GM12878 (cell line): ENCODE measurements at regions not wholly inside any gene's neighbourhood (a gene's known extent, or its start where the extent isn't known, plus 50 kb on each side); places are given as distances from the start of the nearest gene placed in this dataset.

ENCODE experiments used
- ATAC-seq: fragments of 200-7000 bp; cut with Tn5 transposase; 3 replicates; pipeline ENCODE4 v1.9.1; 2020; ENCODE audit warnings: mild to moderate bottlenecking, moderate library complexity
- BruUV-seq: library from RNA; stranded (reverse); fragments of 400-500 nt; replicated peaks from 2 replicates; lab custom pipeline; 2021; lab: Mats Ljungman, UMichigan
- CTCF ChIA-PET: fragments of 300-600 bp; sonication (Branson Sonifier 250); formaldehyde crosslinking; extraction: SDS; loops from one replicate; lab custom pipeline; 2021; ENCODE audit warnings: inconsistent platforms; lab: Yijun Ruan, JAX
- POLR2A ChIA-PET: fragments of 350-600 bp; formaldehyde crosslinking; extraction: SDS; loops from one replicate; lab custom pipeline; 2021; ENCODE audit warnings: inconsistent platforms; lab: Charles Lee
- RAD21 ChIA-PET: fragments of 300-600 bp; sonication (Branson Sonifier 250); formaldehyde crosslinking; loops from one replicate; lab custom pipeline; 2023; ENCODE audit warnings: antibody characterized with exemption; ENCODE audit not compliant: unreplicated experiment; lab: Charles Lee
- SMC1A ChIA-PET: fragments of 300-600 bp; sonication (Branson Sonifier 250); formaldehyde crosslinking; loops from one replicate; lab custom pipeline; 2023; ENCODE audit not compliant: unreplicated experiment, uncharacterized antibody; lab: Charles Lee
- DNase-seq: peaks from one replicate; pipeline ENCODE4 v3.0.0-alpha.2; 2011; ENCODE audit warnings: low read depth, low spot score
- FAIRE-seq: peaks from 3 replicates; lab custom pipeline; 2011; peaks lifted over from hg19 to GRCh38; lab: Jason Lieb, UNC
- H2AFZ ChIP-seq: 2 replicates; pipeline ENCODE4 v1.6.0; 2011; ENCODE audit warnings: low read depth, low read length, control low read depth; ENCODE audit not compliant: control insufficient read depth
- H3K27ac ChIP-seq: 2 replicates; pipeline ENCODE4 v1.5.1; 2011; ENCODE audit warnings: control low read depth; ENCODE audit not compliant: control insufficient read depth, insufficient read depth
- H3K27me3 ChIP-seq, 2 experiments: replicated peaks in 1 of 2; 2 replicates each; pipeline versions ENCODE4 v1.6.0 to v1.6.1; 2011; ENCODE audit warnings: low read length in 1 of 2; ENCODE audit not compliant: control insufficient read depth in 2 of 2, insufficient read depth in 2 of 2
- H3K36me3 ChIP-seq, 2 experiments: 2 replicates each; pipeline ENCODE4 v1.5.1; 2011; ENCODE audit warnings: low read length in 1 of 2; ENCODE audit not compliant: control insufficient read depth in 2 of 2, insufficient read depth in 2 of 2
- H3K4me1 ChIP-seq: 2 replicates; pipeline ENCODE4 v1.6.1; 2011; ENCODE audit warnings: mild to moderate bottlenecking, low read length, moderate library complexity, mixed read lengths; ENCODE audit not compliant: control insufficient read depth, insufficient read depth
- H3K4me2 ChIP-seq: 2 replicates; pipeline ENCODE4 v1.6.0; 2011; ENCODE audit warnings: control low read depth; ENCODE audit not compliant: control insufficient read depth, insufficient read depth
- H3K4me3 ChIP-seq: fragments of 200-600 bp; sonication (generic); 2 replicates; pipeline ENCODE4 v1.5.1; 2016
- H3K79me2 ChIP-seq: 2 replicates; pipeline ENCODE4 v1.6.0; 2011; ENCODE audit warnings: low read length; ENCODE audit not compliant: control insufficient read depth, insufficient read depth
- H3K9ac ChIP-seq: 2 replicates; pipeline ENCODE4 v1.8.0; 2011; ENCODE audit warnings: low read length, control low read depth, mixed read lengths; ENCODE audit not compliant: control insufficient read depth, insufficient read depth
- H3K9me3 ChIP-seq: replicated peaks from 3 replicates; pipeline ENCODE4 v1.5.1; 2011; ENCODE audit warnings: mild to moderate bottlenecking, low read length; ENCODE audit not compliant: control insufficient read depth, insufficient read depth
- H4K20me1 ChIP-seq: 2 replicates; pipeline ENCODE4 v1.6.0; 2011; ENCODE audit not compliant: control insufficient read depth, insufficient read depth
- ASH2L ChIP-seq: fragments of 300-600, 200-600 bp; sonication (generic); IDR thresholded peaks from 2 replicates; pipeline ENCODE4 v1.6.1; 2017; ENCODE audit warnings: low read depth, mild to moderate bottlenecking, borderline replicate concordance
- CBX3 ChIP-seq: fragments of 200-600 bp; sonication (generic); IDR thresholded peaks from 2 replicates; pipeline ENCODE4 v1.6.1; 2016; ENCODE audit warnings: low read depth, borderline replicate concordance
- FOS ChIP-seq: IDR thresholded peaks from 3 replicates; pipeline ENCODE4 v1.6.1; 2011; ENCODE audit warnings: borderline replicate concordance; ENCODE audit not compliant: insufficient read length; ENCODE audit errors: extremely low read depth
- FOXM1 ChIP-seq: IDR thresholded peaks from 2 replicates; pipeline ENCODE4 v1.6.1; 2012; ENCODE audit warnings: low read depth, mild to moderate bottlenecking, inconsistent platforms, low read length, moderate library complexity
- KAT2A ChIP-seq: conservative IDR thresholded peaks from 2 replicates; pipeline ENCODE4 v1.6.1; 2011; ENCODE audit warnings: low read depth, low read length; ENCODE audit not compliant: control insufficient read depth
- KDM1A ChIP-seq: fragments of 200-600 bp; sonication (generic); IDR thresholded peaks from 2 replicates; pipeline ENCODE4 v1.6.1; 2016; ENCODE audit warnings: borderline replicate concordance
- MEF2A ChIP-seq: IDR thresholded peaks from 2 replicates; pipeline ENCODE4 v1.6.1; 2011; ENCODE audit warnings: low read depth, mild to moderate bottlenecking, low read length, moderate library complexity; ENCODE audit not compliant: insufficient read depth
- MYB ChIP-seq: fragments of 150-350 bp; IDR thresholded peaks from 2 replicates; pipeline ENCODE4 v1.6.1; 2014; ENCODE audit warnings: mild to moderate bottlenecking, low read depth, low read length, borderline replicate concordance
- NR2F1 ChIP-seq: fragments of 450-650 bp; conservative IDR thresholded peaks from 2 replicates; pipeline ENCODE4 v1.6.1; 2017; ENCODE audit warnings: mild to moderate bottlenecking
- PML ChIP-seq: IDR thresholded peaks from 2 replicates; pipeline ENCODE4 v1.6.1; 2012; ENCODE audit warnings: low read length, inconsistent platforms
- POLR2AphosphoS5 ChIP-seq: IDR thresholded peaks from 2 replicates; pipeline ENCODE4 v1.6.1; 2011; ENCODE audit warnings: mild to moderate bottlenecking, low read length, inconsistent platforms
- RELA ChIP-seq: fragments of 450-650 bp; IDR thresholded peaks from 2 replicates; pipeline ENCODE4 v1.8.0; 2014; ENCODE audit warnings: borderline replicate concordance; ENCODE audit not compliant: partially characterized antibody
- SIN3A ChIP-seq: IDR thresholded peaks from 2 replicates; pipeline ENCODE4 v1.6.1; 2012; ENCODE audit warnings: low read depth, low read length, improper control_type of control experiment
- SMAD1 ChIP-seq: fragments of 450-650 bp; IDR thresholded peaks from 2 replicates; pipeline ENCODE4 v1.6.1; 2018; ENCODE audit warnings: mild to moderate bottlenecking, low read depth; ENCODE audit not compliant: partially characterized antibody
- SUZ12 ChIP-seq: fragments of 200-600 bp; sonication (generic); IDR thresholded peaks from one replicate; pipeline ENCODE4 v1.6.1; 2018; ENCODE audit warnings: antibody characterized with exemption, mild to moderate bottlenecking; ENCODE audit not compliant: unreplicated experiment
- WGBS: methylation state at CpG from one replicate; pipeline ENCODE4 v1.1.6; 2016; ENCODE audit warnings: low lambda C conversion rate; ENCODE audit not compliant: insufficient replicate concordance, insufficient coverage; ENCODE audit errors: missing lambda C conversion rate; 5-methylcytosine and 5-hydroxymethylcytosine counted together
- in situ Hi-C: fragments of 300-500 bp; cut with MboI; formaldehyde crosslinking; loops from 9 replicates; pipeline ENCODE4 v1.14.3; 2018; ENCODE audit warnings: mixed read lengths
- intact Hi-C: fragments of 100-400 bp; cut with micrococcal nuclease; formaldehyde crosslinking; loops from one replicate; pipeline ENCODE4 v1.14.2; 2022; ENCODE audit not compliant: unreplicated experiment
- TF ChIP-seq, protein P1 (sequence below): fragments of 450-650 bp; IDR thresholded peaks from 2 replicates; pipeline ENCODE4 v1.6.1; 2014; ENCODE audit warnings: mild to moderate bottlenecking
- TF ChIP-seq, protein P2 (sequence below): fragments of 150-350 bp; IDR thresholded peaks from 2 replicates; pipeline ENCODE4 v1.6.1; 2014; ENCODE audit warnings: mild to moderate bottlenecking, low read depth, low read length
- TF ChIP-seq, protein P3 (sequence below): fragments of 450-650 bp; IDR thresholded peaks from 2 replicates; pipeline ENCODE4 v1.6.1; 2016; ENCODE audit warnings: mild to moderate bottlenecking
- TF ChIP-seq, protein P4 (sequence below): fragments of 450-650 bp; formaldehyde crosslinking; IDR thresholded peaks from 2 replicates; pipeline ENCODE4 v1.4.0; 2022; ENCODE audit warnings: mild to moderate bottlenecking, moderate library complexity

DNA sequence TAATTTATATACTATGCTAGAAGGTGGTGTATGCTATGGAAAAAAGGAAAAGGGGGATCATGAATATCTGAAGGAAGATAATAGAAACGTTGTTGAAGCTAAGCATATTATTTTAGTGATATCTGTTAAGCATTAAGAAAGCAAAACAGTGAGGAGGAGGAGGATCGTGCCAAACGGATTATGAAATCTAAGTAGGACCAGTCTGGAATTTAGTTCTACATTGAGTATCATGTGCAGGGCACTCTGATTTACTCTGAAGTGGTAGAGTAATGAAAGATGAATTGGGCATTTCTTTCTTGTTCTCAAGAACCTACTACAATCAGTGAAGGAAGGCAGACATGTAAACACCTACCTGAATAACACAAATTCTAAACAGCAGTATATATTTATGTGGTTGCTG is 195.3 kb downstream of the CYB561 start:
- ChIA-PET SMC1A (no interaction called here), CTCF (no interaction called here), POLR2A (no interaction called here), RAD21 (no interaction called here)
- intact Hi-C loops: no loop called here
- Histone ChIP-seq H3K27me3 (no peaks in the 10 kb centered on the region), H3K4me2 (no peak overlapping the region), H3K4me1 (no peaks in the 10 kb centered on the region), H3K9ac (no peak overlapping the region), H3K4me3 (no peak overlapping the region), H3K36me3 (no peaks in the 10 kb centered on the region), H3K9me3 (no peaks in the 10 kb centered on the region), H3K27ac (no peak overlapping the region), H4K20me1 (no peaks in the 10 kb centered on the region), H3K79me2 (no peaks in the 10 kb centered on the region), H2AFZ (no peak overlapping the region)
- FAIRE-seq (no peak), DNase-seq (no peak), ATAC-seq (no peak)
- 46% methylated on average over 3 of the region's 3 CpGs for WGBS
- in situ Hi-C loops: no loop called here
- BruUV-seq: no TSS peak
- no peak for TF ChIP-seq POLR2AphosphoS5
- no peak for TF ChIP-seq SMAD1
- no peak for TF ChIP-seq MYB
- no peak for TF ChIP-seq FOXM1
- TF ChIP-seq RELA: no peak
- TF ChIP-seq FOS: no peak
- TF ChIP-seq ASH2L: no peak
- no peak for TF ChIP-seq KAT2A
- TF ChIP-seq, protein P1, sequence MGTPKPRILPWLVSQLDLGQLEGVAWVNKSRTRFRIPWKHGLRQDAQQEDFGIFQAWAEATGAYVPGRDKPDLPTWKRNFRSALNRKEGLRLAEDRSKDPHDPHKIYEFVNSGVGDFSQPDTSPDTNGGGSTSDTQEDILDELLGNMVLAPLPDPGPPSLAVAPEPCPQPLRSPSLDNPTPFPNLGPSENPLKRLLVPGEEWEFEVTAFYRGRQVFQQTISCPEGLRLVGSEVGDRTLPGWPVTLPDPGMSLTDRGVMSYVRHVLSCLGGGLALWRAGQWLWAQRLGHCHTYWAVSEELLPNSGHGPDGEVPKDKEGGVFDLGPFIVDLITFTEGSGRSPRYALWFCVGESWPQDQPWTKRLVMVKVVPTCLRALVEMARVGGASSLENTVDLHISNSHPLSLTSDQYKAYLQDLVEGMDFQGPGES: no peak
- TF ChIP-seq, protein P2, sequence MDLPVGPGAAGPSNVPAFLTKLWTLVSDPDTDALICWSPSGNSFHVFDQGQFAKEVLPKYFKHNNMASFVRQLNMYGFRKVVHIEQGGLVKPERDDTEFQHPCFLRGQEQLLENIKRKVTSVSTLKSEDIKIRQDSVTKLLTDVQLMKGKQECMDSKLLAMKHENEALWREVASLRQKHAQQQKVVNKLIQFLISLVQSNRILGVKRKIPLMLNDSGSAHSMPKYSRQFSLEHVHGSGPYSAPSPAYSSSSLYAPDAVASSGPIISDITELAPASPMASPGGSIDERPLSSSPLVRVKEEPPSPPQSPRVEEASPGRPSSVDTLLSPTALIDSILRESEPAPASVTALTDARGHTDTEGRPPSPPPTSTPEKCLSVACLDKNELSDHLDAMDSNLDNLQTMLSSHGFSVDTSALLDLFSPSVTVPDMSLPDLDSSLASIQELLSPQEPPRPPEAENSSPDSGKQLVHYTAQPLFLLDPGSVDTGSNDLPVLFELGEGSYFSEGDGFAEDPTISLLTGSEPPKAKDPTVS: no peak
- TF ChIP-seq SUZ12: no peak
- TF ChIP-seq, protein P3, sequence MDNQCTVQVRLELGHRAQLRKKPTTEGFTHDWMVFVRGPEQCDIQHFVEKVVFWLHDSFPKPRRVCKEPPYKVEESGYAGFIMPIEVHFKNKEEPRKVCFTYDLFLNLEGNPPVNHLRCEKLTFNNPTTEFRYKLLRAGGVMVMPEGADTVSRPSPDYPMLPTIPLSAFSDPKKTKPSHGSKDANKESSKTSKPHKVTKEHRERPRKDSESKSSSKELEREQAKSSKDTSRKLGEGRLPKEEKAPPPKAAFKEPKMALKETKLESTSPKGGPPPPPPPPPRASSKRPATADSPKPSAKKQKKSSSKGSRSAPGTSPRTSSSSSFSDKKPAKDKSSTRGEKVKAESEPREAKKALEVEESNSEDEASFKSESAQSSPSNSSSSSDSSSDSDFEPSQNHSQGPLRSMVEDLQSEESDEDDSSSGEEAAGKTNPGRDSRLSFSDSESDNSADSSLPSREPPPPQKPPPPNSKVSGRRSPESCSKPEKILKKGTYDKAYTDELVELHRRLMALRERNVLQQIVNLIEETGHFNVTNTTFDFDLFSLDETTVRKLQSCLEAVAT: no peak
- TF ChIP-seq SIN3A: no peak
- no peak for TF ChIP-seq NR2F1
- no peak for TF ChIP-seq CBX3
- no peak for TF ChIP-seq MEF2A
- TF ChIP-seq, protein P4, sequence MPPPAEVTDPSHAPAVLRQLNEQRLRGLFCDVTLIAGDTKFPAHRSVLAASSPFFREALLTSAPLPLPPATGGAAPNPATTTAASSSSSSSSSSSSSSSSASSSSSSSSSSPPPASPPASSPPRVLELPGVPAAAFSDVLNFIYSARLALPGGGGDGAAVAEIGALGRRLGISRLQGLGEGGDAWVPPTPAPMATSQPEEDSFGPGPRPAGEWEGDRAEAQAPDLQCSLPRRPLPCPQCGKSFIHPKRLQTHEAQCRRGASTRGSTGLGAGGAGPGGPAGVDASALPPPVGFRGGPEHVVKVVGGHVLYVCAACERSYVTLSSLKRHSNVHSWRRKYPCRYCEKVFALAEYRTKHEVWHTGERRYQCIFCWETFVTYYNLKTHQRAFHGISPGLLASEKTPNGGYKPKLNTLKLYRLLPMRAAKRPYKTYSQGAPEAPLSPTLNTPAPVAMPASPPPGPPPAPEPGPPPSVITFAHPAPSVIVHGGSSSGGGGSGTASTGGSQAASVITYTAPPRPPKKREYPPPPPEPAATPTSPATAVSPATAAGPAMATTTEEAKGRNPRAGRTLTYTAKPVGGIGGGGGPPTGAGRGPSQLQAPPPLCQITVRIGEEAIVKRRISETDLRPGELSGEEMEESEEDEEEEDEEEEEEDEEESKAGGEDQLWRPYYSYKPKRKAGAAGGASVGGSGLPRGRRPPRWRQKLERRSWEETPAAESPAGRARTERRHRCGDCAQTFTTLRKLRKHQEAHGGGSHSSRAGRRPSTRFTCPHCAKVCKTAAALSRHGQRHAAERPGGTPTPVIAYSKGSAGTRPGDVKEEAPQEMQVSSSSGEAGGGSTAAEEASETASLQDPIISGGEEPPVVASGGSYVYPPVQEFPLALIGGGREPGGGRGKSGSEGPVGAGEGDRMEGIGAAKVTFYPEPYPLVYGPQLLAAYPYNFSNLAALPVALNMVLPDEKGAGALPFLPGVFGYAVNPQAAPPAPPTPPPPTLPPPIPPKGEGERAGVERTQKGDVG: no peak
- TF ChIP-seq KDM1A: no peak
- no peak for TF ChIP-seq PML
